ENCODE measurements at regions not wholly inside any gene's neighbourhood (a gene's known extent, or its start where the extent isn't known, plus 50 kb on each side); places are given as distances from the start of the nearest gene placed in this dataset.

DNA sequence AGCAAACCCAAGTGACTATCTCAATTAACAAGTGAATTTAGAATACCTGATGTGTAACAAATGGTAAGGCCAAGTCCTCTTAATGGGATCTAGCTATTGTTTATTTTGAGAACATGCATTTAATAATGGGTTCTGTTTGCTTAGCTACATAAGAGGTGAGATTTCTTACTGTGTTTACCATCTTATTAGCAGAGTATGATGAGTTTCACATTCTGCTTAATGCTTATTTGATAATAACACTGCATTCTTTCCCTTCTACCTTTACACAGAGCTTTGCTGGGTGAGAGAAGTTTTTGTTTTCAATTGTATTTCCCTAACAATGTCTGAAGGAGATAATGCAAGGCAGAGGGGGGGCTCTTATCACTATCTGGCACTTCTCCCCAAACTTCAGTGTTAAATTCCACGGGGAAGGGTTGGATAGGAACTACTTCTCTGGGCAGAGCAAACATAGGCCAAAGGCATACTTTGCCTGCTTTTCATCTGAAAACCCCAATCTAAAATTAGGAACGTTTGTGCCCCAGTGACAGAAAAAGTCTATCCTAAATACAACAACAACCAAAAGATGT lies 129.0 kb upstream of the ATXN7L3B start:
- DNase-seq = no peak

- DNase-seq = peak in 3 of 4 experiments; percentile 3 to 41 (median 6)
These were observed 124.9 kb upstream of the ATXN7L3B start for GRCh38 chr12:74412606-74413230.

- peak; percentile 4 to 25 (median 19) for DNase-seq
These were observed 122.0 kb upstream of the ATXN7L3B start for GRCh38 chr12:74415633-74416032.

GRCh38 chr12:74418573-74418972 lies 119.1 kb upstream of the ATXN7L3B start:
- DNase-seq = no peak

- DNase-seq = no peak
These were observed 112.9 kb upstream of the ATXN7L3B start for GRCh38 chr12:74424778-74425177.

- DNase-seq = no peak
These were observed 111.5 kb upstream of the ATXN7L3B start for GRCh38 chr12:74426091-74426490.

- DNase-seq = no peak
These were observed 108.1 kb upstream of the ATXN7L3B start for GRCh38 chr12:74429535-74429934.

- peak; percentile 4 to 69 (median 42) for DNase-seq
These were observed 105.8 kb upstream of the ATXN7L3B start for GRCh38 chr12:74431801-74432200.

DNA sequence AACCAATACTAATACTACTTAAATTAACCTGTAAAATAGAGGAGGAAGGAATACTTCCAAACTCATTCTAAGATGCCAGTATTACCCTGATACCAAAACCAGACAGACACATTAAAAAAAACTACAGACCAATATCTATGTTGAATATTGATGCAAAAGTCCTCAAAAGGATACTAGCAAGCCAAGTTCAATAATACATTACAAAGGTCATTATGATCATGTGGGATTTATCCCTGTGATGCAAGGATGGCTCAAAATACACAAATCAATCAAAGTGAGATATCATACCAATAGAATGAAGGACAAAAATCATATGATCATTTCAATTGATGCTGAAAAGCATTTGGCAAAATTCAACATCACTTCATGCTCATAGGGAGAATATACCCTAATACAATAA lies 97.2 kb upstream of the ATXN7L3B start:
- DNase-seq = no peak

GRCh38 chr12:74441872-74442271 lies 95.8 kb upstream of the ATXN7L3B start:
- no peak for DNase-seq

DNA sequence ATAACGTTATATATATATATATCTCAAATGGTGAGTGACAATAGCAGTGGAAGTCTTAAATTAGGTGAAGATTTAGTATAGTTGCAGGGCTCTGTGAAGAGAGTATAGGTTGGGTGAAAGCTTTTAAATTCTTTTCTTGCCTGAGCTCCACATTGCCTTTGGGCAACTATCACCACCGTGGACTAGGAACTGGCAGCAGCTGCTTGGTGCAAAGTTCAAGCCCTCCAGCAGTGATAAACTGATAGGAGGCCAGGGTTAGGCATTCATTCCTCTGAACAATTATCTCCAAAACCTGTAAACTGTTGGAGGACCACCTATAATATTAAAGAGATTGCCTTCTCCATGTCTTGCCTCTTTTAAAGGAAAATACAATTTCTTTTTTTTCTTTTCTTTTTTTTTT lies 91.2 kb upstream of the ATXN7L3B start:
- DNase-seq = no peak

DNA sequence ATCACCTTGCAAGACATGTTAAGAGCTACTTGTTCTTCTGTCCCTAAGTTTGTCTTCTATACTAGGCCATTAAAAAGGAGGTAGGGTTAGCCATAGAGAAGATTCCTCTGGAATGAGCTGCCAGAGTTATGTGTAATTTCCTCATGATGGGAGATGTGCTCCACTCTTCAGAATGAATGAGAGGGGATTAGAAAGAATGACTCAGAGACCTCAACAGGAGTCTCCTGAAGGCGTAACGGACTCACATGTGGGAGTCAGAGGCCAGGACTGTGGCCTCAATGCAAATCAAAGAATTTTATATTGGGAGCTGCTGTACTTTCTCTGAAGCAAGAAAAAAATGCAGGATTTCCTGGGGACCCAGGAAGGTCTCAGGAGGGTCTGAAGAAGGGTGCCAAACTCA lies 87.8 kb upstream of the ATXN7L3B start:
- no peak for DNase-seq

DNA sequence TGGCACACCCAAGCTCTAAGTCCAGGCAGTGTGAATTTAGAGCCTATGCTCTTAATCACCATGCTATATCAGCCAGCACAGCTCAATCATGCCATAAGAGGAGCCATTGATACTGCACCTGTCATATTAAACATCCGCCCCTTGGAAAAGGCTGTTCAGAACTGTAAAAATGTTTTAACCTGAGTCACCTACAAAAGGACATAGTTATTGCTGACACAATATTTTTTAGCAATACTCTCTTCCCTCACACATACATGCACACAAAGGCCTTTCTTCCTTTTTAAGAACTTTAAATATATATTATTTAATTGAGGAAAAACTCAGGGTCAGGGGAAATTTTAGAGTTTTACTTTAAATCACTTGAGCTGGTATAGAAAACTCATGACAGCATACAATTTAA lies 83.5 kb upstream of the ATXN7L3B start:
- no peak for DNase-seq

GRCh38 chr12:74455429-74455828 lies 82.2 kb upstream of the ATXN7L3B start:
- DNase-seq = no peak

DNA sequence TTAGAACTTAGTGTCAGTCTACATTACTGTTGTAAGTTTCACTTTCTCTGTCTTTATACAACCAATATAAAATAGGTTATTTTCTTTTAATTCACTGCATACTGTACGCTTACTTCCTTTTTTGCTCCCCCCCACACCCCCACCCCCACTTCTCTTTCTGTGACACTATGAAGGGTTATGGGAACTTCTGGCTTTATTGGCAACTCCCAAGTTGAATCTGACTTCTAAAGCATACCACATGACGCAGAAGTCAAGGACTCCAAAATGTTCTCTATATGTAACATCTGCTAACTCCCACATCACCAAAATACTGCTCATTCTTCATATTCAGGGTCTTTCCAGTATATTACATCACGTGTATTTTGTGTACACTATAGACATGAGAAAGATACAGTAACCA lies 81.2 kb upstream of the ATXN7L3B start:
- DNase-seq = peak in 3 of 4 experiments; percentile 8 to 40 (median 32)

- DNase-seq = no peak
These were observed 69.2 kb upstream of the ATXN7L3B start for GRCh38 chr12:74468401-74468800.

- no peak for DNase-seq
These were observed 61.4 kb upstream of the ATXN7L3B start for GRCh38 chr12:74476234-74476633.

DNA sequence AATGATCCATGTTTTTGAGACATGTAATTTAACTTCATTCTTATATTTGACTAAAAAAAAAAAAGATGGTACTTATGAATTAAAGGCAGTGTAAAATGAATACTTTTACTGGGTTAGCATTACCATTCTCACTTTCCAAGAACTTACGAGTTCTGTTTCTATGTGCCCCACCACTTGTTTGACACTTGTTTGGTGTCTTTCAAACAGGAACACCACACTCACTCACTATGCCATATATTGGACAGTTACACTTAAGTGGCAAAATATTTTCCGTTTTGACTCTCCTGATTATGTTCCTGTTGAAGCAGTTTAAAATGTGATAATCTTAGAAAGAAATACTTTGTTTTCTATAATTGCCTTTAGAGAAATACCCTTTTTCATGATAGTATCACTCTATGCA lies 56.6 kb upstream of the ATXN7L3B start:
- DNase-seq = no peak

DNA sequence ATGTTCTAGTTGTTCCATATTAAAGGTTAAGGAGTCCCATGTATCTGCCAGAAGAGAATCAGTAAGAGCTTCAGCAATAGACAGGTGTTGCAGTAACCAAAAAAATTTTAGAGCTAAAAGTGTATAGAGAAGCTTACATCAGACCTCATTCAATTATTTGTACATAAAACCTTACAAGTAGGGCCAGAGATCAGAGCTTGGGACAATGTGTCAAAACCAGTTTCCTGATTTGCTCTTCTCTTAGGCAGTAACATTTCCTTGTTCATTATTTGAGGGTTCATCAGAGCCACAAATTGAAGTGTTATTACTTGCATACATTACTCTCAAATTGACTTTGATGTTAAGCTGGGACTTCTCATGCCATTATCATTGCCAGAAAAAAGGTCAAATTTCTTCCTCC lies 55.5 kb upstream of the ATXN7L3B start:
- no peak for DNase-seq

DNA sequence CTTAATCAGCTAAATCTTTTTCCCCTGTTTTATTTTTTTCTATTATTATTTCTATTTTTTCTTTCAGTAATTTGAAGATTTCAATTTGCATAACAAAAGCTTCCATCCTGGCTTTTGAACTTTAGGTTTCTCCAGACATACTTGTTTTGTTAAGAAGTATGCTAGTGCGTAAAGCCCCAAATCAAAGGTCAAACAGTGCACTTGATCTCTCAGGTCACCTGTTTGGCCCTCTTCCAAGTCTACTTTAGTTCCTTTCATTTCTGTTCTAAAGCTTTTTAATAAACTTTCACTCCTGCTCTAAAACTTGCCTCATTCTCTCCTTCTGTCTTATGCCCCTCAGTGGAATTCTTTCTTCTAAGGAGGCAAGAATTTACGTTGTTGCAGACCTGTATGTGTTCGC lies 54.6 kb upstream of the ATXN7L3B start:
- DNase-seq = no peak

Data from suppressor macrophage (primary cell).